ENCODE measurements at regions not wholly inside any gene's neighbourhood (a gene's known extent, or its start where the extent isn't known, plus 50 kb on each side); places are given as distances from the start of the nearest gene placed in this dataset.

DNA sequence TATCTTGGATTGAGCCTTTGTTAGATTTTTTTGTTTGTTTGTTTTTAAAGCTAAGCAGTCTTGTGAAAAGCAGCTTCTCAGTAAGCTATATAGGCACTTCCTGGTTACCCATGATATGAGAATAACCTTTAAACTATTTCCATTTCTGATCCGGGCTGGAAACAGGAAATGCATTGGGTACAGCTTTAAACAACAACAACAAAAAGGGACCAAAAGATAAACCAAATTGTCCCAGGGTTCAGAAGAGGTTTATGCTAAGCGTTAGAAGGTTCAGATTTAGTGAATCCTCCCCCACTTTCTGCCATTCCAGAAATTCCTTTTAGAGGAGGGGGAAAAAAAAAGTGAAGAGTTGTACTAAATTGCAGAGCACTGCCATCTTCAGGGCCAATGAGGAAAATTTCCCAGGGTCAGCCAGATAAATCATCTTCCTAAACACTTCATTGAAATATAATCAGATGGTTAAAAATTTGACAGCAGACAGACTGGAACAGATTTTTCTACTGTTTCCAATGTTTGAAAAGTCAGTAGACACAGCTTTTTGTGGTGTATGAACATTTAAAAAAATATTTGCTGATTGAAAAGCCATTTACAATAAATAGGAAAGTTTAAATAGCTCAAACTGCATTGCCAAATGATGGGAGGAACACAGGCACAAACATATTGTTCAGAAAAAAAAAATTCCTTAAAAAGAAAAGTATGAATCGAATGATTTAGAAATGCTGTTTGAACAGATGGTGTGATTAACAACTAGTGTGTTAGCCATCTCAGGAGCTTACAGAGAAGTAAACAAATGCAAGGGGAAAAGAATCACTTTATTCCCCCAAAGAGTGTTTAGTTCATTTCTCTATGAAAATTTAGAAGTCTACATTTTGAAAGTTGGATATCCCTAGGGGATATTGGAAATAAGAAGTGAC lies 189.9 kb upstream of the TANK start:
- H3K27me3 ChIP-seq: no peaks in the 10 kb centered on the region
- H3K4me3 ChIP-seq (ENCODE audit: low read depth, low read length): no peak overlapping the region; the same call in 1 of the 2 replicates
- peak; percentile 66 for TF ChIP-seq CTCF (IDR thresholded peaks at IDR 0.05; ENCODE audit: low read depth, low read length)
- no peaks in the 10 kb centered on the region for H3K4me1 ChIP-seq
- H3K36me3 ChIP-seq: no peaks in the 10 kb centered on the region
- no peaks in the 10 kb centered on the region for H3K9me3 ChIP-seq
- DNase-seq: peak; percentile 33

- H3K27me3 ChIP-seq: no peaks in the 10 kb centered on the region
- H3K4me1 ChIP-seq: no peaks in the 10 kb centered on the region
- no peaks in the 10 kb centered on the region for H3K9me3 ChIP-seq
- no peak for DNase-seq
- no peak for TF ChIP-seq CTCF (IDR thresholded peaks at IDR 0.05; ENCODE audit: low read depth, low read length)
- no peaks in the 10 kb centered on the region for H3K36me3 ChIP-seq
- no peak overlapping the region for H3K4me3 ChIP-seq (ENCODE audit: low read depth, low read length)
Measured at GRCh38 chr2:160973991-160974390, 186.2 kb upstream of the TANK start.

DNA sequence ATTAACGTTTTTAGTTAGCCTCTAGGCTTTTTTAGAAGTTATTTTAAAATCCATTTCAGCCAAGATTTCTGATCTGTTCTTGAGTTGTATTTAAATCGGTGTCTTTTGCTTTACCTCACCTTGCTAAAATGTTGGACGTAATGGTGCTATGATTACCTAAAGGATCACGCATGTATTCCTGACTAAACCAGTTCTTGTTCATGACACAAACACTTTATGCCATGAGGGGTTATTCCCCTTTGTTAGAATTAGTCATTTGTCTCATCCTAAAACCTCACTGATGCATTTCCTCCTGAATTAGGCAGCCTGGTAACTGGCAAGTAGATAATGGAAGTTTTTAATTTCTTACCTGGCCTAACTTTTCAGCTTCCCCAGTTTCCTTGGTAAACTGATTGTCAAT lies 185.4 kb upstream of the TANK start:
- Histone ChIP-seq H3K27me3 (no peaks in the 10 kb centered on the region), H3K9me3 (no peaks in the 10 kb centered on the region), H3K4me3 (ENCODE audit: low read depth, low read length) (no peak overlapping the region), H3K4me1 (no peaks in the 10 kb centered on the region), H3K36me3 (no peaks in the 10 kb centered on the region)
- DNase-seq: no peak
- no peak for TF ChIP-seq CTCF (IDR thresholded peaks at IDR 0.05; ENCODE audit: low read depth, low read length)

DNA sequence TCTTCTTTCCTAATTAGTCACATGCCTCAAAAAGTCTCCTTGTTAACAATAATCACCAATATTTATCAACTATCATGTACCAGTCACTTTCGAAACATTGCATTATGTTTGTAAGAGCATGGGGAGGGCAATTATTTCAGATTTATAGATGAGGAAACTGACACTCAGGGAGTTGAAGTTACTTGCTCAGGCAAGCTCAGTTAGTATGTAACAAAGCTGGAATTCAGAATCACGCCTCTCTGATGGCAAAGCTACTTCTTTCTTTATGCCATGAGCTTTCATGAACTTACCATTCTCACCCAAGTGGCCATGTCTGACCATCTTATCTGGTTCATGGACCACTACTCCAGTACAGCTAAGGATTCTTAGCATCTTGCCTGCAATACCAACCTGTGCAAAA lies 183.4 kb upstream of the TANK start:
- no peak for TF ChIP-seq CTCF (IDR thresholded peaks at IDR 0.05; ENCODE audit: low read depth, low read length)

DNA sequence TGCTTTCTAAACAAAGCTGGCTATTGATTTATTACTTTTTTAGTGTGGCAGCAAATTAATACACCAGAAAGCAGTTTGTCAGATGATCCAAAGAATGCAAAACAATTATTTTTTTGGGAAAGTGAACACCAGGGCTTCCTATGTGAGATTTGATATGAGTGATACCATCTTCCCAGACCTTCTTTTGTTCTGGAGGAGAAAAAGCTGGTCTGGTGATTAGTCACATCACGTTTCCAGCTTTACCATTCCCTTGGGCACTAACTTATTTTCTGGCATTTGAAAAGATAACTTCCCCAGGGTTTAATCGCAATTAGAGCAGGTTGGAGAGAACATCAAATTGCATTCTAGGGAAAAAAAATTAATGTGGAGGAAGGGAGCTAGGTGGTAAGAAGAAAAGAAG lies 182.9 kb upstream of the TANK start:
- Histone ChIP-seq H3K27me3 (no peaks in the 10 kb centered on the region), H3K4me3 (ENCODE audit: low read depth, low read length) (no peak overlapping the region), H3K4me1 (no peaks in the 10 kb centered on the region), H3K9me3 (no peaks in the 10 kb centered on the region), H3K36me3 (no peaks in the 10 kb centered on the region)
- DNase-seq: no peak
- no peak for TF ChIP-seq CTCF (IDR thresholded peaks at IDR 0.05; ENCODE audit: low read depth, low read length)

More for the DNA sequence above, 183.4 kb upstream of the TANK start:
- H3K4me1 ChIP-seq: no peaks in the 10 kb centered on the region
- no peaks in the 10 kb centered on the region for H3K9me3 ChIP-seq
- no peaks in the 10 kb centered on the region for H3K27me3 ChIP-seq
- H3K4me3 ChIP-seq (ENCODE audit: low read depth, low read length): no peak overlapping the region
- DNase-seq: no peak
- H3K36me3 ChIP-seq: no peaks in the 10 kb centered on the region

GRCh38 chr2:160977854-160978253 lies 182.4 kb upstream of the TANK start:
- Histone ChIP-seq H3K9me3 (no peaks in the 10 kb centered on the region), H3K36me3 (no peaks in the 10 kb centered on the region), H3K4me3 (ENCODE audit: low read depth, low read length) (no peak overlapping the region), H3K4me1 (no peaks in the 10 kb centered on the region), H3K27me3 (no peaks in the 10 kb centered on the region)
- DNase-seq: no peak
- TF ChIP-seq CTCF (IDR thresholded peaks at IDR 0.05; ENCODE audit: low read depth, low read length): no peak

Data from BE2C (cell line).